ENCODE measurements at regions not wholly inside any gene's neighbourhood (a gene's known extent, or its start where the extent isn't known, plus 50 kb on each side); places are given as distances from the start of the nearest gene placed in this dataset.

DNA sequence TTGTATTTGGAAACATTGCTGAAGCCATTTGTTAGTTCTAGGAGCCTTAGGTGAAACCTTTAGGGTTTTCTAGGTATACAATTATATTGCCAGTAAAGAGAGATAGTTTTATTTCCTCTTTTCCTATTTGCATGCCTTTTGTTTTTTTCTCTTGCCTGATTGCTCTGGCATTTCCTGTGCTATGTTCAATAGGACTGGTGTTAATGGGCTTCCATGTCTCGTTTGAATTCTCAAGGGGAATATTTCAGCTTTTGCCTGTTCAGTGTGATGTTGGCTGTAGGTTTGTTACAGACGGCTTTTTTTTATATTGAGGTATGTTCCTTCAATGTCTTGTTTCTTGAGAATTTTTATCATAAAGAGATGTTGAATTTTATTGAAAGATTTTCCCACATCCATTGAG, 1054.9 kb upstream of the NXPH2 start:
- H3K36me3 ChIP-seq (ENCODE audit: insufficient read depth, low read length) = no peaks in the 10 kb centered on the region
- no peak overlapping the region for H3K4me3 ChIP-seq (ENCODE audit: low read depth, low read length, poor library complexity, severe bottlenecking)
- no peak overlapping the region for H3K4me2 ChIP-seq (ENCODE audit: low read length)
- no peaks in the 10 kb centered on the region for H3K9me3 ChIP-seq (ENCODE audit: low read length)
- H3K27ac ChIP-seq (ENCODE audit: low read depth, low read length, poor library complexity, severe bottlenecking) = no peak overlapping the region
- no peaks in the 10 kb centered on the region for H3F3A ChIP-seq (ENCODE audit: insufficient read depth, low read length)
- H3K9ac ChIP-seq (ENCODE audit: low read length) = no peak overlapping the region
- no peaks in the 10 kb centered on the region for H4K20me1 ChIP-seq (ENCODE audit: insufficient read depth, low read length)
- no peaks in the 10 kb centered on the region for H3K4me1 ChIP-seq (ENCODE audit: insufficient read depth, low read length, severe bottlenecking)
- no peaks in the 10 kb centered on the region for H3K27me3 ChIP-seq (ENCODE audit: insufficient read depth, low read length)
- TF ChIP-seq EZH2 (IDR thresholded peaks at IDR 0.05; ENCODE audit: borderline replicate concordance, low read length) (no peak), CTCF (IDR thresholded peaks at IDR 0.05; ENCODE audit: low read length) (no peak)
- no peaks in the 10 kb centered on the region for H3K79me2 ChIP-seq (ENCODE audit: insufficient read depth, low read length)
- no peaks in the 10 kb centered on the region for H3K9me2 ChIP-seq (ENCODE audit: low read depth, low read length)
- no peak overlapping the region for H2AFZ ChIP-seq (ENCODE audit: low read length)

DNA sequence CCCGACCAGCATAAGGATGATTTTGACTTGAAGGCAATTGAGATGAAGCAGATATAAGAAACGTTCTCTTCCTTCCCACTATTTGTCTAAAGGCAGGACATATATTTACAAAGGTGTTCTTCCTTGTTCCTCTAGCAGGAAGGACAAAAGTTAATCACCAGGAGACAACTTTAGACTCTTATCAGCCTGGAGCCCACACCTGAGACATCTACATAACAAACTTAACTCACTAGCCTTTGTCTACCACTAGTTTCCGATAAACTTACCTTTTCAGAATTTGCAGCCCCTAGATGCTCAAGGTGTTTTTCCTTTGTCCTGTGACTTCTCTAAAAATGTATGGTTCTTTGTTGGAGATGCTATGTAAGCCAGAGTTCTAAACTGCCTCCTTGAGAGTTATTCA, 1047.8 kb upstream of the NXPH2 start:
- TF ChIP-seq CTCF (IDR thresholded peaks at IDR 0.05; ENCODE audit: low read length) (no peak), EZH2 (IDR thresholded peaks at IDR 0.05; ENCODE audit: borderline replicate concordance, low read length) (no peak)
- Histone ChIP-seq H3K9me2 (ENCODE audit: low read depth, low read length) (no peaks in the 10 kb centered on the region), H3K27me3 (ENCODE audit: insufficient read depth, low read length) (no peaks in the 10 kb centered on the region), H4K20me1 (ENCODE audit: insufficient read depth, low read length) (no peaks in the 10 kb centered on the region), H3K9ac (ENCODE audit: low read length) (no peak overlapping the region), H2AFZ (ENCODE audit: low read length) (no peak overlapping the region), H3K27ac (ENCODE audit: low read depth, low read length, poor library complexity, severe bottlenecking) (no peak overlapping the region), H3K4me1 (ENCODE audit: insufficient read depth, low read length, severe bottlenecking) (no peaks in the 10 kb centered on the region), H3K9me3 (ENCODE audit: low read length) (no peaks in the 10 kb centered on the region), H3K79me2 (ENCODE audit: insufficient read depth, low read length) (no peaks in the 10 kb centered on the region), H3K4me2 (ENCODE audit: low read length) (no peak overlapping the region), H3K36me3 (ENCODE audit: insufficient read depth, low read length) (no peaks in the 10 kb centered on the region), H3F3A (ENCODE audit: insufficient read depth, low read length) (no peaks in the 10 kb centered on the region), H3K4me3 (ENCODE audit: low read depth, low read length, poor library complexity, severe bottlenecking) (no peak overlapping the region)

DNA sequence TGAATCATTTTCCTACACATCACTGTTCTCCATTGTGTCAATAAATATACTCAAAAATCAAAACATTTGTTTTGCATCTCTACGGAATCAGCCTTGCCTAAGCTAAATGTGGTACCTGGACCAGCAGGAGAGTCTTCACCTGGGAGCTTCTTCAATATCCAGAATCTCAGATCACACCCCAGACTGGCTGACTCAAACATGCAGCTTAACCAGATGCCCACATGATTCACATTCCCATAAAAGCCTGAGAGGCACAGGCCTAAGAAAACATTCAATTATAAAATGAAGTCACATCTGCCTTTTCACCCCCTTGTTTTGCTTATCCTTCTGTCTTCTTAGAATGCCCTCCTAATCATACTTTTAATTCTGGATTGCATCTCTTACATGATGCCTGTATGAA, 1045.5 kb upstream of the NXPH2 start:
- Histone ChIP-seq H2AFZ (ENCODE audit: low read length) (no peak overlapping the region), H3K9ac (ENCODE audit: low read length) (no peak overlapping the region), H3K4me1 (ENCODE audit: insufficient read depth, low read length, severe bottlenecking) (no peaks in the 10 kb centered on the region), H3K9me3 (ENCODE audit: low read length) (no peaks in the 10 kb centered on the region), H4K20me1 (ENCODE audit: insufficient read depth, low read length) (no peaks in the 10 kb centered on the region), H3K4me2 (ENCODE audit: low read length) (no peak overlapping the region), H3F3A (ENCODE audit: insufficient read depth, low read length) (no peaks in the 10 kb centered on the region), H3K36me3 (ENCODE audit: insufficient read depth, low read length) (no peaks in the 10 kb centered on the region), H3K4me3 (ENCODE audit: low read depth, low read length, poor library complexity, severe bottlenecking) (no peak overlapping the region), H3K27ac (ENCODE audit: low read depth, low read length, poor library complexity, severe bottlenecking) (no peak overlapping the region), H3K27me3 (ENCODE audit: insufficient read depth, low read length) (no peaks in the 10 kb centered on the region), H3K9me2 (ENCODE audit: low read depth, low read length) (no peaks in the 10 kb centered on the region), H3K79me2 (ENCODE audit: insufficient read depth, low read length) (no peaks in the 10 kb centered on the region)
- TF ChIP-seq EZH2 (IDR thresholded peaks at IDR 0.05; ENCODE audit: borderline replicate concordance, low read length) (no peak), CTCF (IDR thresholded peaks at IDR 0.05; ENCODE audit: low read length) (no peak)

All from OCI-LY1 (cell line).